ENCODE measurements at regions not wholly inside any gene's neighbourhood (a gene's known extent, or its start where the extent isn't known, plus 50 kb on each side); places are given as distances from the start of the nearest gene placed in this dataset.

DNA sequence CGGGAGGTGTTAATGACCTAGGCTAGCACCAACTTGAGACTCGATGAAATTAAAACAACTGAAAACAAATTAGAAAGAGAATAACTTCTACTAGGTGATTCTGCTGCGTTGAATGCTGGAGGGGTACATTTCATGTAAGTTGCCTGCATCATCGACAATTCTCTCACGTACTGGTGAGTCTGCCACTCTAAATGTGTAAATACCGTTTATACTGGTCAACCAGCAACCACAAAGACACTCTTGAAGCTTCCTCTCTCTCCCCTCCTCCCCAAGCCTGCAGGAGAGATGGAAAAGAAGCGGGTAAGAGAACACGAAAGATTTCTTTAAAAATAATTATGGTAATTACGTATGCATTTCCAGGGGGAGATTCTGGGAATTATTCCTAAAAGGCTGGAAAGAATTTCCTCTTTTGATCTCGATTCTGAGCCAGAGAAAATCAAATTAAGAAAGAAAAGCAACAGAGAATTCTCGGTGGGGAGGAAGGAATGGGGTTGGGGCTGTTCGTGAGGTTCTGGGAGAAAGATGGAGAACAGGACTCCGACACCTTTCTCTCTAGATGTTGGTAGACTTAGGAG, 68.6 kb upstream of the MRTFB start:
- TF ChIP-seq, protein P1, sequence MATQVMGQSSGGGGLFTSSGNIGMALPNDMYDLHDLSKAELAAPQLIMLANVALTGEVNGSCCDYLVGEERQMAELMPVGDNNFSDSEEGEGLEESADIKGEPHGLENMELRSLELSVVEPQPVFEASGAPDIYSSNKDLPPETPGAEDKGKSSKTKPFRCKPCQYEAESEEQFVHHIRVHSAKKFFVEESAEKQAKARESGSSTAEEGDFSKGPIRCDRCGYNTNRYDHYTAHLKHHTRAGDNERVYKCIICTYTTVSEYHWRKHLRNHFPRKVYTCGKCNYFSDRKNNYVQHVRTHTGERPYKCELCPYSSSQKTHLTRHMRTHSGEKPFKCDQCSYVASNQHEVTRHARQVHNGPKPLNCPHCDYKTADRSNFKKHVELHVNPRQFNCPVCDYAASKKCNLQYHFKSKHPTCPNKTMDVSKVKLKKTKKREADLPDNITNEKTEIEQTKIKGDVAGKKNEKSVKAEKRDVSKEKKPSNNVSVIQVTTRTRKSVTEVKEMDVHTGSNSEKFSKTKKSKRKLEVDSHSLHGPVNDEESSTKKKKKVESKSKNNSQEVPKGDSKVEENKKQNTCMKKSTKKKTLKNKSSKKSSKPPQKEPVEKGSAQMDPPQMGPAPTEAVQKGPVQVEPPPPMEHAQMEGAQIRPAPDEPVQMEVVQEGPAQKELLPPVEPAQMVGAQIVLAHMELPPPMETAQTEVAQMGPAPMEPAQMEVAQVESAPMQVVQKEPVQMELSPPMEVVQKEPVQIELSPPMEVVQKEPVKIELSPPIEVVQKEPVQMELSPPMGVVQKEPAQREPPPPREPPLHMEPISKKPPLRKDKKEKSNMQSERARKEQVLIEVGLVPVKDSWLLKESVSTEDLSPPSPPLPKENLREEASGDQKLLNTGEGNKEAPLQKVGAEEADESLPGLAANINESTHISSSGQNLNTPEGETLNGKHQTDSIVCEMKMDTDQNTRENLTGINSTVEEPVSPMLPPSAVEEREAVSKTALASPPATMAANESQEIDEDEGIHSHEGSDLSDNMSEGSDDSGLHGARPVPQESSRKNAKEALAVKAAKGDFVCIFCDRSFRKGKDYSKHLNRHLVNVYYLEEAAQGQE (IDR thresholded peaks at IDR 0.05; ENCODE audit: insufficient read depth in 1 of 2, low read depth in 2 of 2, low read length in 2 of 2) = no peak
- TF ChIP-seq SIN3A (IDR thresholded peaks at IDR 0.05; ENCODE audit: borderline replicate concordance, insufficient read depth, low read length) = no peak
- no peak for TF ChIP-seq POLR2AphosphoS5 (IDR thresholded peaks at IDR 0.05; ENCODE audit: low read depth, low read length)
- TF ChIP-seq FOXP2 (optimal IDR thresholded peaks at IDR 0.05; ENCODE audit: borderline replicate concordance, extremely low read depth, extremely low read length, insufficient read depth) = no peak

Measured in PFSK-1 (cell line).